ENCODE measurements at regions not wholly inside any gene's neighbourhood (a gene's known extent, or its start where the extent isn't known, plus 50 kb on each side); places are given as distances from the start of the nearest gene placed in this dataset.

GRCh38 chr11:110866081-110866480, 153.8 kb upstream of the ARHGAP20 start:
- TF ChIP-seq CTCF (IDR thresholded peaks at IDR 0.05; ENCODE audit: unreplicated experiment), result no peak
- BruUV-seq (replicated peaks), result no TSS peak
- no peak for DNase-seq
- Mint-ChIP-seq H3K36me3 (ENCODE audit: insufficient read depth, unreplicated experiment) (no peaks in the 10 kb centered on the region), H3K9me3 (ENCODE audit: low read depth, unreplicated experiment) (no peaks in the 10 kb centered on the region), H3K4me1 (ENCODE audit: low read depth, unreplicated experiment) (no peaks in the 10 kb centered on the region), H3K27me3 (ENCODE audit: unreplicated experiment) (peaks cover 43% of the 10 kb centered on the region), H3K27ac (ENCODE audit: unreplicated experiment) (no peak overlapping the region), H3K4me3 (ENCODE audit: low read depth, unreplicated experiment) (no peak overlapping the region)
- intact Hi-C loops (cut with micrococcal nuclease; ENCODE audit: unreplicated experiment), result no loop called here
- CTCF ChIA-PET, result no interaction called here

- Mint-ChIP-seq H3K4me1 (ENCODE audit: low read depth, unreplicated experiment) (no peaks in the 10 kb centered on the region), H3K4me3 (ENCODE audit: low read depth, unreplicated experiment) (no peak overlapping the region), H3K27ac (ENCODE audit: unreplicated experiment) (no peak overlapping the region), H3K36me3 (ENCODE audit: insufficient read depth, unreplicated experiment) (no peaks in the 10 kb centered on the region), H3K9me3 (ENCODE audit: low read depth, unreplicated experiment) (no peaks in the 10 kb centered on the region), H3K27me3 (ENCODE audit: unreplicated experiment) (peaks cover 29% of the 10 kb centered on the region)
- no TSS peak for BruUV-seq (replicated peaks)
- CTCF ChIA-PET, result no interaction called here
- DNase-seq, result no peak
- no peak for TF ChIP-seq CTCF (IDR thresholded peaks at IDR 0.05; ENCODE audit: unreplicated experiment)
- intact Hi-C loops (cut with micrococcal nuclease; ENCODE audit: unreplicated experiment), result no loop called here
Observed at GRCh38 chr11:110862407-110862806, 150.2 kb upstream of the ARHGAP20 start.

GRCh38 chr11:110860461-110860860, 148.2 kb upstream of the ARHGAP20 start:
- no TSS peak for BruUV-seq (replicated peaks)
- TF ChIP-seq CTCF (IDR thresholded peaks at IDR 0.05; ENCODE audit: unreplicated experiment), result no peak
- CTCF ChIA-PET, result no interaction called here
- intact Hi-C loops (cut with micrococcal nuclease; ENCODE audit: unreplicated experiment), result no loop called here
- Mint-ChIP-seq H3K4me3 (ENCODE audit: low read depth, unreplicated experiment) (no peak overlapping the region), H3K9me3 (ENCODE audit: low read depth, unreplicated experiment) (no peaks in the 10 kb centered on the region), H3K36me3 (ENCODE audit: insufficient read depth, unreplicated experiment) (no peaks in the 10 kb centered on the region), H3K27me3 (ENCODE audit: unreplicated experiment) (peaks cover 9% of the 10 kb centered on the region), H3K4me1 (ENCODE audit: low read depth, unreplicated experiment) (no peaks in the 10 kb centered on the region), H3K27ac (ENCODE audit: unreplicated experiment) (no peak overlapping the region)
- DNase-seq, result no peak

GRCh38 chr11:110859998-110860397, 147.8 kb upstream of the ARHGAP20 start:
- no peaks in the 10 kb centered on the region for H3K4me1 Mint-ChIP-seq (ENCODE audit: low read depth, unreplicated experiment)
- H3K9me3 Mint-ChIP-seq (ENCODE audit: low read depth, unreplicated experiment), result no peaks in the 10 kb centered on the region
- no peak for TF ChIP-seq CTCF (IDR thresholded peaks at IDR 0.05; ENCODE audit: unreplicated experiment)
- no peaks in the 10 kb centered on the region for H3K36me3 Mint-ChIP-seq (ENCODE audit: insufficient read depth, unreplicated experiment)
- no TSS peak for BruUV-seq (replicated peaks)
- no peak overlapping the region for H3K4me3 Mint-ChIP-seq (ENCODE audit: low read depth, unreplicated experiment)
- peaks cover 5% of the 10 kb centered on the region for H3K27me3 Mint-ChIP-seq (ENCODE audit: unreplicated experiment)
- CTCF ChIA-PET, result no interaction called here
- DNase-seq, result no peak
- intact Hi-C loops (cut with micrococcal nuclease; ENCODE audit: unreplicated experiment), result no loop called here
- no peak overlapping the region for H3K27ac Mint-ChIP-seq (ENCODE audit: unreplicated experiment)

Data from Calu3 (cell line).